ENCODE measurements at regions not wholly inside any gene's neighbourhood (a gene's known extent, or its start where the extent isn't known, plus 50 kb on each side); places are given as distances from the start of the nearest gene placed in this dataset.

GRCh38 chr16:9539346-9539745 is 447.9 kb downstream of the HAPSTR1 start:
- no peaks in the 10 kb centered on the region for H3K79me1 ChIP-seq (ENCODE audit: low read length)
- H3K27me3 ChIP-seq (ENCODE audit: insufficient read depth, low read length): no peaks in the 10 kb centered on the region
- no peaks in the 10 kb centered on the region for H3K4me1 ChIP-seq (ENCODE audit: control insufficient read depth in 1 of 2, insufficient read depth in 2 of 2, low read length in 2 of 2)
- no peaks in the 10 kb centered on the region for H3K9me3 ChIP-seq (ENCODE audit: insufficient read depth, low read depth, low read length)
- H2BK12ac ChIP-seq (ENCODE audit: low read length): no peak overlapping the region
- no peak overlapping the region for H4K91ac ChIP-seq (ENCODE audit: low read depth, low read length)
- no peak overlapping the region for H4K12ac ChIP-seq (ENCODE audit: low read depth, low read length)
- H2AFZ ChIP-seq (ENCODE audit: insufficient read depth, low read length, poor library complexity): no peak overlapping the region
- H4K8ac ChIP-seq (ENCODE audit: low read depth, low read length): no peak overlapping the region
- no CpG with 5 or more reads among the region's 1 CpG for WGBS (ENCODE audit: extremely low coverage, insufficient coverage, insufficient read length)
- no peak overlapping the region for H3K23ac ChIP-seq (ENCODE audit: low read length)
- H3K18ac ChIP-seq (ENCODE audit: low read length): no peak overlapping the region
- no peaks in the 10 kb centered on the region for H3K36me3 ChIP-seq (ENCODE audit: control insufficient read depth in 1 of 2, insufficient read depth in 2 of 2, low read length in 2 of 2)
- H2AK5ac ChIP-seq (ENCODE audit: low read length): no peak overlapping the region
- no peak overlapping the region for H2BK120ac ChIP-seq (ENCODE audit: insufficient read depth, low read length, poor library complexity)
- no peaks in the 10 kb centered on the region for H3K79me2 ChIP-seq (ENCODE audit: control insufficient read depth, insufficient read depth, low read length, poor library complexity)
- no peak overlapping the region for H3K27ac ChIP-seq (ENCODE audit: low read depth, low read length)
- no peak overlapping the region for H3K9ac ChIP-seq (ENCODE audit: low read length)
- no peak overlapping the region for H3K4me2 ChIP-seq (ENCODE audit: low read length)
- no peak overlapping the region for H3K14ac ChIP-seq (ENCODE audit: low read length)
- H3K4ac ChIP-seq (ENCODE audit: low read depth, low read length): no peak overlapping the region
- no peak for DNase-seq
- no peak overlapping the region for H3K4me3 ChIP-seq (ENCODE audit: low read depth, low read length)
- H2BK5ac ChIP-seq (ENCODE audit: low read depth, low read length, poor library complexity): no peak overlapping the region

GRCh38 chr16:9541723-9542122 is 450.3 kb downstream of the HAPSTR1 start:
- H2AFZ ChIP-seq (ENCODE audit: insufficient read depth, low read length, poor library complexity): no peak overlapping the region
- H2BK12ac ChIP-seq (ENCODE audit: low read length): no peak overlapping the region
- no peak overlapping the region for H3K4me2 ChIP-seq (ENCODE audit: low read length)
- H3K4ac ChIP-seq (ENCODE audit: low read depth, low read length): no peak overlapping the region
- H3K27ac ChIP-seq (ENCODE audit: low read depth, low read length): no peak overlapping the region
- H2BK120ac ChIP-seq (ENCODE audit: insufficient read depth, low read length, poor library complexity): no peak overlapping the region
- no peak overlapping the region for H2BK5ac ChIP-seq (ENCODE audit: low read depth, low read length, poor library complexity)
- H2AK5ac ChIP-seq (ENCODE audit: low read length): no peak overlapping the region
- DNase-seq: no peak
- H3K9me3 ChIP-seq (ENCODE audit: insufficient read depth, low read depth, low read length): no peaks in the 10 kb centered on the region
- H4K8ac ChIP-seq (ENCODE audit: low read depth, low read length): no peak overlapping the region
- H3K36me3 ChIP-seq (ENCODE audit: control insufficient read depth in 1 of 2, insufficient read depth in 2 of 2, low read length in 2 of 2): no peaks in the 10 kb centered on the region
- no peak overlapping the region for H3K14ac ChIP-seq (ENCODE audit: low read length)
- no peaks in the 10 kb centered on the region for H3K4me1 ChIP-seq (ENCODE audit: control insufficient read depth in 1 of 2, insufficient read depth in 2 of 2, low read length in 2 of 2)
- no peak overlapping the region for H4K12ac ChIP-seq (ENCODE audit: low read depth, low read length)
- H3K18ac ChIP-seq (ENCODE audit: low read length): no peak overlapping the region
- no peak overlapping the region for H4K91ac ChIP-seq (ENCODE audit: low read depth, low read length)
- H3K79me1 ChIP-seq (ENCODE audit: low read length): no peaks in the 10 kb centered on the region
- H3K27me3 ChIP-seq (ENCODE audit: insufficient read depth, low read length): no peaks in the 10 kb centered on the region
- no CpG with 5 or more reads among the region's 5 CpGs for WGBS (ENCODE audit: extremely low coverage, insufficient coverage, insufficient read length)
- no peaks in the 10 kb centered on the region for H3K79me2 ChIP-seq (ENCODE audit: control insufficient read depth, insufficient read depth, low read length, poor library complexity)
- H3K4me3 ChIP-seq (ENCODE audit: low read depth, low read length): no peak overlapping the region
- H3K9ac ChIP-seq (ENCODE audit: low read length): no peak overlapping the region
- no peak overlapping the region for H3K23ac ChIP-seq (ENCODE audit: low read length)

GRCh38 chr16:9542165-9542755 is 450.8 kb downstream of the HAPSTR1 start:
- no CpG with 5 or more reads among the region's 8 CpGs for WGBS (ENCODE audit: extremely low coverage, insufficient coverage, insufficient read length)
- H3K9me3 ChIP-seq (ENCODE audit: insufficient read depth, low read depth, low read length): no peaks in the 10 kb centered on the region

GRCh38 chr16:9545522-9546437 is 454.3 kb downstream of the HAPSTR1 start:
- Histone ChIP-seq H3K14ac (ENCODE audit: low read length) (no peak overlapping the region), H3K4me3 (ENCODE audit: low read depth, low read length) (no peak overlapping the region), H3K27ac (ENCODE audit: low read depth, low read length) (no peak overlapping the region), H4K12ac (ENCODE audit: low read depth, low read length) (no peak overlapping the region), H3K4ac (ENCODE audit: low read depth, low read length) (no peak overlapping the region), H3K4me1 (ENCODE audit: control insufficient read depth in 1 of 2, insufficient read depth in 2 of 2, low read length in 2 of 2) (no peaks in the 10 kb centered on the region), H2BK120ac (ENCODE audit: insufficient read depth, low read length, poor library complexity) (no peak overlapping the region), H3K18ac (ENCODE audit: low read length) (no peak overlapping the region), H3K9me3 (ENCODE audit: insufficient read depth, low read depth, low read length) (no peaks in the 10 kb centered on the region), H3K79me1 (ENCODE audit: low read length) (no peaks in the 10 kb centered on the region), H3K27me3 (ENCODE audit: insufficient read depth, low read length) (no peaks in the 10 kb centered on the region), H3K9ac (ENCODE audit: low read length) (no peak overlapping the region), H2BK12ac (ENCODE audit: low read length) (no peak overlapping the region), H4K91ac (ENCODE audit: low read depth, low read length) (no peak overlapping the region), H4K8ac (ENCODE audit: low read depth, low read length) (no peak overlapping the region), H2AK5ac (ENCODE audit: low read length) (no peak overlapping the region), H3K4me2 (ENCODE audit: low read length) (no peak overlapping the region), H2BK5ac (ENCODE audit: low read depth, low read length, poor library complexity) (no peak overlapping the region), H2AFZ (ENCODE audit: insufficient read depth, low read length, poor library complexity) (no peak overlapping the region), H3K36me3 (ENCODE audit: control insufficient read depth in 1 of 2, insufficient read depth in 2 of 2, low read length in 2 of 2) (no peaks in the 10 kb centered on the region), H3K23ac (ENCODE audit: low read length) (no peak overlapping the region), H3K79me2 (ENCODE audit: control insufficient read depth, insufficient read depth, low read length, poor library complexity) (no peaks in the 10 kb centered on the region)
- DNase-seq: peak; percentile 74 to 91
- no CpG with 5 or more reads among the region's 7 CpGs for WGBS (ENCODE audit: extremely low coverage, insufficient coverage, insufficient read length)

More at GRCh38 chr16:9542165-9542755, 450.8 kb downstream of the HAPSTR1 start:
- Histone ChIP-seq H2BK120ac (ENCODE audit: insufficient read depth, low read length, poor library complexity) (no peak overlapping the region), H2BK5ac (ENCODE audit: low read depth, low read length, poor library complexity) (no peak overlapping the region), H3K4ac (ENCODE audit: low read depth, low read length) (no peak overlapping the region), H3K14ac (ENCODE audit: low read length) (no peak overlapping the region), H3K9ac (ENCODE audit: low read length) (no peak overlapping the region), H3K79me1 (ENCODE audit: low read length) (no peaks in the 10 kb centered on the region), H3K27me3 (ENCODE audit: insufficient read depth, low read length) (no peaks in the 10 kb centered on the region), H3K4me3 (ENCODE audit: low read depth, low read length) (no peak overlapping the region), H2AK5ac (ENCODE audit: low read length) (no peak overlapping the region), H2AFZ (ENCODE audit: insufficient read depth, low read length, poor library complexity) (no peak overlapping the region), H3K18ac (ENCODE audit: low read length) (no peak overlapping the region), H3K4me1 (ENCODE audit: control insufficient read depth in 1 of 2, insufficient read depth in 2 of 2, low read length in 2 of 2) (no peaks in the 10 kb centered on the region), H3K79me2 (ENCODE audit: control insufficient read depth, insufficient read depth, low read length, poor library complexity) (no peaks in the 10 kb centered on the region), H3K36me3 (ENCODE audit: control insufficient read depth in 1 of 2, insufficient read depth in 2 of 2, low read length in 2 of 2) (no peaks in the 10 kb centered on the region), H4K8ac (ENCODE audit: low read depth, low read length) (no peak overlapping the region), H2BK12ac (ENCODE audit: low read length) (no peak overlapping the region), H3K4me2 (ENCODE audit: low read length) (no peak overlapping the region), H4K91ac (ENCODE audit: low read depth, low read length) (no peak overlapping the region), H3K23ac (ENCODE audit: low read length) (no peak overlapping the region), H4K12ac (ENCODE audit: low read depth, low read length) (no peak overlapping the region), H3K27ac (ENCODE audit: low read depth, low read length) (no peak overlapping the region)
- DNase-seq: no peak
